ENCODE measurements at regions not wholly inside any gene's neighbourhood (a gene's known extent, or its start where the extent isn't known, plus 50 kb on each side); places are given as distances from the start of the nearest gene placed in this dataset.

DNA sequence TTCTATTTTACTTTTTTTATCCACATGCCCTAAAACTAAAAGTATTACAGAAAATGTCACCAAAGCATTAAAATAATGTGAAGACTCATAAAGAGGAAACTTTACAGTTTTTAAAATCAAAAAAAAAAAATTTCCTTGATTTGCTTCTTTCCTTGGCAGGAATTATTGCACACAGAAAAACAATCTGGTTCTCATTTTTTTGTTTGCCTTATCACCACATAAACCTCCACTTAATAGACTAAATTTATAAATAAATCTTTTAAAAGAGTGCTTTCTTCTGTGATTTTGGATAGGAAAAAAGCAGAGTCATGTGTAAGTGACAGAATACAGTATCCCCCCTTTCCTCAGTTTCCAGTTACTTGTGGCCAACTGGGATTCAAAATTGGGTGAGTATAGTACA is 695.1 kb upstream of the CITED2 start:
- Histone ChIP-seq H3K27ac (ENCODE audit: low read depth, low read length) (no peak overlapping the region), H3K9me3 (ENCODE audit: insufficient read depth, low read depth, low read length) (no peaks in the 10 kb centered on the region), H3K36me3 (ENCODE audit: insufficient read depth, low read length) (no peaks in the 10 kb centered on the region), H3K4me3 (ENCODE audit: low read length) (no peak overlapping the region), H3K9ac (ENCODE audit: low read depth, low read length) (no peak overlapping the region), H3K27me3 (ENCODE audit: insufficient read depth, low read length) (no peaks in the 10 kb centered on the region), H3K4me1 (ENCODE audit: insufficient read depth, low read length) (0 out of 2 replicates have a peak, but pooled peaks cover 5% of the 10 kb centered on the region)

DNA sequence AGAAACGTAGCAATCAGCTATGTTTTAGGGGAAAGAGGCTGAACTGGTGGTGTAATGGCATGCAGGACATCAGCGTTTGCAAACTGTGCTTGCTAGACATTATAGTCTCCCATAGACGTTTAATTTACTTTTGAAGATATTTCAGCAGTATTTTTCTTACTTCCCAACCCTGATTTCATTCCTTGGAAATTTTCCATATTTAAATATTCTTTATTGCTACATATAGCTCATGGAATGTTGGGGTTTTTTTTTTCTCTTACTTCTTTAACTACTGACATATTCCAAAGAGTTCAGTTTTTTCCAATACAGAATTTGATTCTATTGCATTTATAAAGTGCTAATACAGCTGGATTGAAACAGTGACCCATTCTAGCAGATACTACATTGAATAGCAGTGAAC is 694.4 kb upstream of the CITED2 start:
- H3K9me3 ChIP-seq (ENCODE audit: insufficient read depth, low read depth, low read length): no peaks in the 10 kb centered on the region
- H3K4me3 ChIP-seq (ENCODE audit: low read length): no peak overlapping the region
- H3K27ac ChIP-seq (ENCODE audit: low read depth, low read length): no peak overlapping the region
- 92% methylated on average over 3 of the region's 3 CpGs for WGBS
- no peak overlapping the region for H3K9ac ChIP-seq (ENCODE audit: low read depth, low read length)
- no peaks in the 10 kb centered on the region for H3K36me3 ChIP-seq (ENCODE audit: insufficient read depth, low read length)
- no peaks in the 10 kb centered on the region for H3K27me3 ChIP-seq (ENCODE audit: insufficient read depth, low read length)
- 0 out of 2 replicates have a peak, but pooled peaks cover 5% of the 10 kb centered on the region for H3K4me1 ChIP-seq (ENCODE audit: insufficient read depth, low read length)

DNA sequence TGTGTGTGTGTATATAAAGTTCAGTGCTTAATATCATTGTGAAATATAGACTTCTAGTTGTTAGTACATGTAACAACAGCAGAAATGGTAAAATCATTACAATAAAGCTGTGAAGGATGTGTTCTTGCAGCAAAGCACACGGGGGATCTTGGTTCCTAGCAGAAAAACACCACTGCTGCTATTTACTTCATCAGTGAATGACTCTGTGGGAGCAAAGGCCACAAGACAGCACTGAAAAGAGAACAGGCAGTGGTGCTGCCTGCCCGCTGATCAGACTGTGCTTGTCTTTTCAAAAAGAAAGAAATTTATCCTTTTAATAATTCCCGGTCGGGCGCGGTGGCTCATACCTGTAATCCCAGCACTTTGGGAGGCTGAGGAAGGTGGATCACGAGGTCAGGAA is 689.9 kb upstream of the CITED2 start:
- H3K27ac ChIP-seq (ENCODE audit: low read depth, low read length): no peak overlapping the region
- H3K9me3 ChIP-seq (ENCODE audit: insufficient read depth, low read depth, low read length): no peaks in the 10 kb centered on the region
- no peak overlapping the region for H3K9ac ChIP-seq (ENCODE audit: low read depth, low read length)
- no peaks in the 10 kb centered on the region for H3K36me3 ChIP-seq (ENCODE audit: insufficient read depth, low read length)
- WGBS: 97% methylated on average over 7 of the region's 7 CpGs
- 0 out of 2 replicates have a peak, but pooled peaks cover 5% of the 10 kb centered on the region for H3K4me1 ChIP-seq (ENCODE audit: insufficient read depth, low read length)
- no peak overlapping the region for H3K4me3 ChIP-seq (ENCODE audit: low read length)
- no peaks in the 10 kb centered on the region for H3K27me3 ChIP-seq (ENCODE audit: insufficient read depth, low read length)

DNA sequence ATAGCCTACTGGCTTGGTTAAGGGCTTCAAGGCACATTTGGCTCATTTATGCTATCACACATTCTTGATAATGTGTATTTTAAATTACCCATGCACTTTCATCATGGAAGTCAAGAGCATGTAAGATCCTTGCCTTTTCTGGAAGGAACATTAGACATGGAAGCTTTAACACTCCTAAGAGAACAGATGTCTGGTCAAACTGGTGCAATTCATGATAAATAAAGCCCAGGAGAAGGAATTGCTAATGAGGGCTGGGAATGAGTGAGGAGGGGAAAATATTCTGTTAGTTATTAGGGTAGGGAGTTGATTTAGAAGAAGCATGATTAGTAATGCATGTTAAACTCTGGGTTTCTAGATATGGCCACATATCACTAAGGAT is 688.6 kb upstream of the CITED2 start:
- Histone ChIP-seq H3K27ac (ENCODE audit: low read depth, low read length) (no peak overlapping the region), H3K4me1 (ENCODE audit: insufficient read depth, low read length) (0 out of 2 replicates have a peak, but pooled peaks cover 5% of the 10 kb centered on the region), H3K9me3 (ENCODE audit: insufficient read depth, low read depth, low read length) (no peaks in the 10 kb centered on the region), H3K36me3 (ENCODE audit: insufficient read depth, low read length) (no peaks in the 10 kb centered on the region), H3K9ac (ENCODE audit: low read depth, low read length) (no peak overlapping the region), H3K27me3 (ENCODE audit: insufficient read depth, low read length) (no peaks in the 10 kb centered on the region), H3K4me3 (ENCODE audit: low read length) (no peak overlapping the region)

DNA sequence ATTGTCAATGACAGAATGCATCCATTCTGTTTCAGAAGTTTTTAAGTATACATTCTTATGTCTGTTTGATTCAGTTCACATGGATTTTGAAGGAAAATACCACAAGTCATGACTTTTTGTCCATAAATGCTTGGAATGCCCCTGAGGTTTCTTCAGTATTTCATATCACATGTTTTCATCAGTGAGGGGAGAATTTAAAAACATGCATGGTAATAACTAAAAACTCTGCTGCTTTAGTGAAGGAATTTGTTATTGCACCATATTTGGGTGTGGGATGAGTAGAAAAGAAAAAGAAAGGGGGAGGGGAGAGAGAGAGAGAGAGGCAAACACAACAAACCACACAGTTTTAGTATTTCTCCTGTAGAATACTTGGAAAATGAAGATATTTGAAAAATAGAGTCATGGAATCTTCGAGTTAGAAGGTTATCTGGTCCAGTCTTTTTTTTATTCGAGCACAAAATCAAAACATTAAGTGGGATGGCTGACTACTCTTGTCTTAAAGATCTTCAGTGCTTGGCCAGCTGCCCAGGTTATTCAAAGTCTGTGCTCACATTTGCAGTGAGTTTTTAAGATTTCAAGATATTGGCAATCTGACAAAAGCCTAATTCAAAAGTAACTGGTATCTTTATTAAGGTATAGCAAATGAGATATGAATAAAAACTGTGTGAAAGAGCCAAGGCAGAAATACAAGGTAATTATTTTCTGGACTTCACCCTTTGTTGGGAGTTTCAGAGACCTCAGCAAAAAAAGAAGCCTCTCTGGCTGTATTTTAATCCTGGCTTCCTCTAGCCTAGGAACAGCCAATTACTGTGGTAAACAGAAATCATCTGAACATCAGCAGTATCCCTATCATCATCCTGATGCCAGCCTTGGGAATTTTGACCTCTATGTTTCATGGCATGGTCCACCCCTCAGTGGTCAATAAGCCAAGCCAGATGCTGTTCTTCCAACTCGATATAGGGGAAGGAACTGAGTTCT is 687.9 kb upstream of the CITED2 start:
- Histone ChIP-seq H3K36me3 (ENCODE audit: insufficient read depth, low read length) (no peaks in the 10 kb centered on the region), H3K4me3 (ENCODE audit: low read length) (no peak overlapping the region), H3K27me3 (ENCODE audit: insufficient read depth, low read length) (no peaks in the 10 kb centered on the region), H3K9me3 (ENCODE audit: insufficient read depth, low read depth, low read length) (no peaks in the 10 kb centered on the region), H3K4me1 (ENCODE audit: insufficient read depth, low read length) (0 out of 2 replicates have a peak, but pooled peaks cover 5% of the 10 kb centered on the region), H3K9ac (ENCODE audit: low read depth, low read length) (no peak overlapping the region), H3K27ac (ENCODE audit: low read depth, low read length) (no peak overlapping the region)
- 96% methylated on average over 3 of the region's 3 CpGs for WGBS

DNA sequence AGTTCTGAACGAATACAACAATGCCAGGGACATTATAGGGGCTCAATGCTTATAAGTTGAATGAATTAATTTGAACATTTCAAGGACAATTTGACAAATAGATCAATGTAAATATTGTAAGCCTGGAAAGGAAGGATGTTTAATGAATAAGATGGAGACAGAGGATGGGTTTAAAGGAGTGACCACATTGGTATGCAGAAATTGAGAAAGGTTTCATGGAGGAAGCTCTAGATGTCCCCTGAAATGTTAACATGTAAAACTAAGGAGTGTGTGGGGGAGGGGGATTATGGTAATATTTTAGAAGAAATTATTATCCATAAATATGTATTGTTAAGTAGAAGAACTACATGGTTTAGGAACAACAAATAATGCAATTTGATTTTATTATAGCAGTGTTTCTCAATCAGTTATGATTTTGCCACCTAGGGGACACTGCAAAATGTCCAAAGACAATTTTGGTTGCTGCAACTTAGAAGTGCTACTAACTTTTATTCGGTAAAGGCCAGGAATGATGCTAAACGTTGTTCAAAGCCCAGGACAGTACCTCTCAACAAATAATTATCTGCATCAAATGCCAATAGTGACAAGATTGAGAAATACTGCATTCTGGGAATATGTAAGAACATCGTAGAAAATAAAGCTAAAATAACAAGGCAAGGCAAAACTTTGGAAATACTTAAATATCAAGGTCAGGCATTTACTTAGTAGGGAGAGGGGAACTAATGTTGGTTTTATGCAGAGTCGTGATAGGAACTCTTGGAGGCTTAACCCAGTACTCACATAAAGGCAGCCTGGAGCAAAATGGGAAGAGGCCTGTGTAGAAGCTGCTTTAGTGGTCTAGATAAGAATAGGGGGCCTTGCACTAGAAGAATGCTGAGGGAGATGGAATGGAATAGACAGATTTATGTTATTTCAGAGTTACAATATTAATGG is 686.9 kb upstream of the CITED2 start:
- H3K9me3 ChIP-seq (ENCODE audit: insufficient read depth, low read depth, low read length): no peaks in the 10 kb centered on the region
- no peaks in the 10 kb centered on the region for H3K36me3 ChIP-seq (ENCODE audit: insufficient read depth, low read length)
- H3K27ac ChIP-seq (ENCODE audit: low read depth, low read length): no peak overlapping the region
- H3K4me3 ChIP-seq (ENCODE audit: low read length): no peak overlapping the region
- no peak overlapping the region for H3K9ac ChIP-seq (ENCODE audit: low read depth, low read length)
- 0 out of 2 replicates have a peak, but pooled peaks cover 5% of the 10 kb centered on the region for H3K4me1 ChIP-seq (ENCODE audit: insufficient read depth, low read length)
- H3K27me3 ChIP-seq (ENCODE audit: insufficient read depth, low read length): no peaks in the 10 kb centered on the region
- WGBS: 98% methylated on average over 5 of the region's 5 CpGs

DNA sequence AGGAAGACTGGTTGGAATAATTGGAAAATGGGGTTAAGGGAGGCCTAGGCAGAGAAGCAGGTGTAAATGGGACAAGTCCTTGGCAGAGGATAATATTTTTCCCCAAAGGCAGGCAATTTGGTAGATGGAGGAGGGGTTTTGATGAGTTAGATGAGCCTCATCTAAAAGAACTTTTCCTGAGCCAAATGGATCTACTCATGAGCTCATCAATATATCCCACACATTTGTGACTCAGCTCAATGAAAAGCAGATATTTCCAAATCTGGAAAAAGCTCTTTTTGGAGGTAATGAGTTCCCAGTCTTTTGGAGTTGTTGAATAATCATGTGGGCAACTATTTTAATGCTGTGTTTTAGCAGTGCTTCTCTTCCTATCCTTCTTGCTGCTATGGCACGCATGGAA is 685.5 kb upstream of the CITED2 start:
- no peaks in the 10 kb centered on the region for H3K9me3 ChIP-seq (ENCODE audit: insufficient read depth, low read depth, low read length)
- no peaks in the 10 kb centered on the region for H3K27me3 ChIP-seq (ENCODE audit: insufficient read depth, low read length)
- H3K4me1 ChIP-seq (ENCODE audit: insufficient read depth, low read length): no peaks in the 10 kb centered on the region
- no peak overlapping the region for H3K27ac ChIP-seq (ENCODE audit: low read depth, low read length)
- H3K36me3 ChIP-seq (ENCODE audit: insufficient read depth, low read length): no peaks in the 10 kb centered on the region
- H3K4me3 ChIP-seq (ENCODE audit: low read length): no peak overlapping the region
- H3K9ac ChIP-seq (ENCODE audit: low read depth, low read length): no peak overlapping the region
- 100% methylated on average over 1 of the region's 1 CpG for WGBS

DNA sequence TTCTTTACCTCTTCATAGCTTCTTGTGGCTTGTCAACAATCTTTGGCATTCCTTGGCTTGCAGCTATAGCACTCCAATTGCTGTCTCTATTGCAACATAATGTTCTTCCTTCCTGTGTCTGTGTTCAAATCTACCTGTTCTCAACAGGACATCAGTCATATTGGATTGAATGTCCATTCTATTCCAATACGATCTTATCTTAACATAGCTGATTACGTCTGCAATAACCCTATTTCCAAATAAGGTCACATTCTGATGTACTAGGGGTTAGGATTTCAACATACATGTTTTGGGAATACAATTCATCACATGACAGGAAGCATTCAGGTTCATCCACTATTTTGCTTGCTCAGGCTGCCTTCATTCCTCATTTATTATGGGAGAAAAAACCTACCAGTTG is 684.4 kb upstream of the CITED2 start:
- H3K9ac ChIP-seq (ENCODE audit: low read depth, low read length): no peak overlapping the region
- WGBS: 77% methylated on average over 2 of the region's 2 CpGs
- no peaks in the 10 kb centered on the region for H3K27me3 ChIP-seq (ENCODE audit: insufficient read depth, low read length)
- no peaks in the 10 kb centered on the region for H3K9me3 ChIP-seq (ENCODE audit: insufficient read depth, low read depth, low read length)
- H3K4me1 ChIP-seq (ENCODE audit: insufficient read depth, low read length): no peaks in the 10 kb centered on the region
- H3K4me3 ChIP-seq (ENCODE audit: low read length): no peak overlapping the region
- no peaks in the 10 kb centered on the region for H3K36me3 ChIP-seq (ENCODE audit: insufficient read depth, low read length)
- H3K27ac ChIP-seq (ENCODE audit: low read depth, low read length): no peak overlapping the region

DNA sequence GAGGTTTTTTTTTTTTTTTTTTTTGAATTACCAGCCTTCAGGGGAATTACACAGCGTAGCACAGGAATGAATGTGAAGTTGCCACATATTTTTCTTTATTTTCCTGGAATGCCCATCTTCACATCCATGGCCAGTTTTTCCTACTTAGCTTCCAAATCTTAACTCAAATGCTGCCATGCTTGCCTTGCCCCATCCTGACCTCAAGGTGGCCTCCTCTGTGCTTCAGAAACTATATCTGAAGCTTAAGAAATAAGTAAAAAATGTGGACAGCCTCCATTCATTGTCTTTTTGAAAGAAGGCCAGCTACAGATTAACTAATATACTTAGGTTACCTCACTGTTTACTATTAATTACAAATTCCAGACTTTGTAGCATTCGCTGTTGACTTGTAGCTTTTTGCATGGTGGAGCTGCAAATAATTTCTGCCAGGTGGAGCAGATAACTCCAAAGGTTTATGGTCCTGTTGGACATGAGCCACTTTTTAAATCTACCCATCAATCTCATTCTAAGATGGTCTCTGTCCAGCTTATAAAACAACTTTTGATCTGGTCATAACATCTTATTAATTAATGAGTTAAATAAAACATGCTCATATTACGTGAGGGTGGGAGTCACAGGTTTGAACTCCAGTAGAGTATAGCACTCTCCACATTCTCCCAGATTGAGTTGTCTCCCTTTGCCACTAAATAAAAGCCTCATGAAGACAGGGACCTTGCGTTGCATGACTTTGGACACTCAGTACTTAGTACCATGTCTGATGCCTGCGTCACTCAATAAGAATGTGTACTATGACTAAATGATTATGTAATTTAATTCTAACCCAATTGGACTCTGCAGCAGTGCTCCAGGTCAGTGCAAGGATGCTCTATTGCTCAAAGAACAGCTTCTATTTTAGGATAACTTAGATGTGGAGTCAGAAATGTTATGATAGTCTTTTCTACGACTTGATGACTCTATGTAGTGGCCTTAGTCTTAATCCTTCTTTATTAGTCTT is 678.6 kb upstream of the CITED2 start:
- 97% methylated on average over 6 of the region's 6 CpGs for WGBS

More for the DNA sequence above, 678.6 kb upstream of the CITED2 start:
- no peaks in the 10 kb centered on the region for H3K27me3 ChIP-seq (ENCODE audit: insufficient read depth, low read length)
- no peak overlapping the region for H3K9ac ChIP-seq (ENCODE audit: low read depth, low read length)
- no peak overlapping the region for H3K27ac ChIP-seq (ENCODE audit: low read depth, low read length)
- H3K4me3 ChIP-seq (ENCODE audit: low read length): no peak overlapping the region
- peaks cover 24% of the 10 kb centered on the region for H3K4me1 ChIP-seq (ENCODE audit: insufficient read depth, low read length)
- H3K9me3 ChIP-seq (ENCODE audit: insufficient read depth, low read depth, low read length): no peaks in the 10 kb centered on the region
- H3K36me3 ChIP-seq (ENCODE audit: insufficient read depth, low read length): no peaks in the 10 kb centered on the region
